HG02973 (cell line): ENCODE measurements at regions not wholly inside any gene's neighbourhood (a gene's known extent, or its start where the extent isn't known, plus 50 kb on each side); places are given as distances from the start of the nearest gene placed in this dataset.

Experiments used
- ATAC-seq: cut with Tn5 transposase; IDR thresholded peaks from one replicate; pipeline ENCODE4 v1.9.1; 2021; ENCODE audit warnings: moderate library complexity; ENCODE audit not compliant: unreplicated experiment

DNA sequence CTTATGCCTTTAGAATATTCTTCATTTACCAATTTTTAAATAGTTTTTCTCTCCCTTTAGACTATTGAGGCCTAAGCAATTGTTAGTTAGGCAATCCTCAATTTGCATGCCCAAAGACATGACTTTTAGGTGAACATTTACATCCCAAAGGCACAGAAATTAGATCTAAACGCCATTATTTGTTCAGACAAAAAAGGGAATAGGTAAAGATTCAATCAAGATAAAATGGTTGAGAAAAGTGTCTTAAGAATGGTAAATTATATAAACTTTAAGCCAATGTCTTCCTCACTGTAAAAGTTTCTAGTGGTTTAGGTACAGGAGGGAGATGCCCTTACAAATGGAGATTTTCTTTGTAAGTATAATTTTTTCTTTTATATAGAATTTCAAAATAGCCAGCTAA is 50.2 kb upstream of the MME start:
- ATAC-seq, result no peak

DNA sequence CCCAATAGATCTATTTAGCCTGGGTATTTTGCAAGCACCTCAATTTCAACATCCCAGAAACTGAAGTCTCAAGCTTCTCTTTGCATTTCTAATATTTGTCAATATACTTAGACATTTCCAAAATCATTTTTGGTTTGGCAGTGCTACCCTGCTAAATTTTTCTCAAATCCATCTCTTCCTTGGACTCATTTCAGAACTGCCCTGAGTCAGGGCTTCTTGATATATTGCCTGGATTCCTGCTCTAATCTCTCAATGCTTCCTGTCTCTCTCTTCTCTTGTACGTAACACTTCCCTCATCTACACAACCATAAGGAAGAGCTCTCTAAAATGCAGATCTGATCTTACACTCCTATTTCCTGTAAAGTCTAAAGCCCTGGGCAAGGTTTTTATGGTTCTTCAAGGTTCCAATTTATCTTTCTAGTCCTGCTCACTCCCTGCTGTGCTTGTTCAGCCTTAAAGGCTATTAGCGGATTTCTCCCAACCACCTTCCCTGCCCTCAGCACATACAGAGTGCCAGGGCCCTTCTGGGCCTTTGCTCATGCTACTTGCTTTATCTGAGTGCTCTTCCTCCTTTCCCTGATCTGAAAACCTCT is 53.0 kb upstream of the MME start:
- no peak for ATAC-seq

DNA sequence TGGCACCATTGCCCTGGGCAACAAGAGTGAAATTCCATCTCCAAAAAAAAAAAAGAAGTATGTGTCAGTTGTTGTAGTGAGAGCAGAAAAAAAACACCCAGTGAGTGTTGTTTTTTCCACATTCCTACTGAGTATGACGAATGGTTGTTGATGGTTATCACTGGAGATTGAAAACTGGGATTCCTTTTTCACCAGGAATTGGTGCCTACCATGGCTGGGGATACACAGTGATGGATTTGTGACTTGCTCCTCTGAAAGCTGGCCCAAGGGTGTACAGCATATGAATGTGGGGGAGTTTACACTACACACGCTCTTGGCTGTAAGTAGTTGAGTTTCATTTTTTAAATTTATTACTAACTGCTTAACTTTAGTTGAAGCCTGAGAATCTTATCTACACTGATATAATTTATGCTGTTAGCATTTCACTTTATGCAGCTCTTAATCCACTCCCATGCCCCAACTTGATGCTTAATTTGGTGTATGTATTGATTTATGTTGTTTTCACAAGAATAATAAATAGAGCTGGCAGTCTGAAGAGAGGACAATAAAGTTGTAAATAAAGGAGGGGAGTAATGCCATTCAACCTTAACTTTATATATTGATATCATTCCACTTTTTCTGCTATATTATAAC is 56.0 kb upstream of the MME start:
- no peak for ATAC-seq

DNA sequence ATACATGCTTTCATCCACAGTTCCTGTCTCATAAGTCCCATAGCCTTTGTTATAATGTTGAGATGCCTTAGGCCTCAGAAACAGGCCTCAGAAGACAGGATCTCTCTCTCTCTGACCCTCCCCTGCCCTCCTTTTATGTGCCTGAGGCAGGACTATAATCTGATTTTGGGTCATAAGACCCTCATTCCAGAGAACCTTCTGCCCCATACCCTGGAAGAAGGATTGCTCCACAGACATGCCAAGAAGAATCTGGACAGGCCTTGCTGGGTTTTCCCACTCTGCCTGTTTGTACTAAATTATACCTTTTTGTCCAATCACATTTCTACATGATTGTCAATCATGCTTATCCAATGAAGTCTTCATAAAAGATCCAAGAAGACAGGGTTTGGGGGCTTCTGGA is 57.2 kb upstream of the MME start:
- ATAC-seq, result no peak

DNA sequence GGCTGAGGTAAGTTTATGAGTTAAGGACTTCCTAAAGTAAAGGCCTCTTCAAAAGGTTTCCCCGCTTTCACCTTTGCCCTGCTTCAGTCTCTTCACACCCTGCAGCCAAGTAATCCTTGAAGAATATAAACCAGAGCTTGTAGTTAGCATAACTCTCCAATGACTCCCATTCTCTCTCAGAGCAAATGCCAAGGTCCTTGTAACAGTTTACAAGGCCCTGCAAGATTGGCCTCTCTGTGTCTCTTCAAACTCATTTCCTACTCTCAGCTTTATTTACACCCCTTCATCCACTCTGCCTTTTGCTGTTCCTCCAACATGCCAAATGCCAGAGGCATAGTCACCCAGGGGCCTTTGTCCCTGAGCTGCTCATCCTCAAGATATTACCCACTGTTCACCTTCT is 60.5 kb upstream of the MME start:
- ATAC-seq, result no peak

DNA sequence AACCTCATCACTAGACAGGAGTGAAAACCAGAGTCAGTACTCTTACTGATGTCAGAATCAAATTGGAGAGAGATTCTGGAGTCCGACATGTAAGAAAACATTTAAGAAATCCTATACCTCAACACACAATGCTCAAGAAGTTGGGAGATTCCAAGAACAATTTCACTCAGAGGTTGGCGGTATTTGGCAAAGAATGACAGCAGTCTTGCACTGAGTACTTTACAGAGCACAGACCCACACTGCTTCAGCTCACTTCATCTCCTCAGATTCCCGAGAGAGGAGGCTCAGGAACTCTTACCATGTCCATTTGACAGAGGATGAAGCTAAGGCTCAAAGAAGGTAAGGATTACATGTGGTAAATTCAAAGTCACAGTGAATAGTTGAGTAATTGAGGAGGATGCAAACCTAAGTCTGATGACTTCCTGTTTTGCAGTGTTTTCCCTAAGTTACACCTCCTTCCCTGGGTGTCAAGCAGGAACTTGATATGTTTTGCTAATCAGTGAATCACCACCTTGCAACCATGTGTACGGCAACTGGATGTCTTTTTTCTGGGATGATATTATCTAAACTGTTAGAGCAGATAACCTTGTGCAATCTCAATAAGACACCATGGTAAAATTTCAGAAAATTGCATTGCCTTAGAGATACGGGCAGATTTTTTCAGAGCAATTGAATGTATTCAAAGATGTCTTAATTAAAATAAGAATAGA is 61.3 kb upstream of the MME start:
- ATAC-seq, result no peak

DNA sequence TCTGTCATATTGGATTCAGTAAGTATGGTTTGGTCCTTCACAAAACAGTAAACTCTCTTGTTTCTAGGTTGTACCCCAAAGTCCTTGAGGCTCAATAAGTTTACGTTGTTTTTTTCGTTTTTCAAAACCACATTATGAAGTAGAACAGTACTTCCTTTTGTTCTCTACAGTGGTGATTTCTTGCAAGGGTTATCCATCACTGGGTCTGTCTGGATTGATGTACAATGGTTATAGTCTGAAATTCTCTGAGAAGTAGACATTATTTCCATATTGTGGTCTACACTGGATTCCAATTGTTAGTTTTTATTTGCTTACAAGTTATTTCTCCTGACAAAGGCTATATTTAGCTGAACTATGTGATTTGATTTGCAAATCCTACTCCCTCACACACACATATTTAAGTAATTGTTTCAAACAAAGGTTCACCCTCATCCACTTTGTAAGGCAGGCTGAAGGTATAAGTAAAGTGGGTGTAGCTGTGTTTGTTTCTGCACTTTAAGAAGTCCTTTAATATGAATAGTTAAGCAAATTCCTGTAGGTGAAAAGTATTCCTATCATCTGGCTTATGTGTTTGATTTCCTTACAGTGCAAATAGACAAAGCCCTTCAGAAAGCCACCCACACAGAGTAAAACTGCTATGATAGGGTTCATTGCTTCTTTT is 64.2 kb upstream of the MME start:
- ATAC-seq, result no peak

DNA sequence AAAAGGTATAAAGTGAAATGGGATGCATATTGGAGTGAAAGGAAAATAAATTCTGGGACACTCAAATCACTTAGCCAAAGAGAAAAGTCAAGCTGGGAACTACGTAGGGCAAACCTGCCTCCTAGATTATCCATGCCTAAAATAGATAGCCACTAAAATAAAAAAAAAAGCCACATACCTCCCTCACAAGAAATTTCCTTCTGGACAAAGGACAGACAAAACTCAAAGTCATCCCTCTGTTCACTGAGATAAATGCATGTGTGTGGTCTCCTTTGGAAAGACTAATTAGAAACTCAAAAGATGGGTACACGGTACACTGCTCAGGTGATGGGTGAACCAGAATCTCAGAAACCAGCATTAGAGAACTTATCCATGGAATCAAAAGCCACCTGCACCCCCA is 65.2 kb upstream of the MME start:
- ATAC-seq, result no peak

DNA sequence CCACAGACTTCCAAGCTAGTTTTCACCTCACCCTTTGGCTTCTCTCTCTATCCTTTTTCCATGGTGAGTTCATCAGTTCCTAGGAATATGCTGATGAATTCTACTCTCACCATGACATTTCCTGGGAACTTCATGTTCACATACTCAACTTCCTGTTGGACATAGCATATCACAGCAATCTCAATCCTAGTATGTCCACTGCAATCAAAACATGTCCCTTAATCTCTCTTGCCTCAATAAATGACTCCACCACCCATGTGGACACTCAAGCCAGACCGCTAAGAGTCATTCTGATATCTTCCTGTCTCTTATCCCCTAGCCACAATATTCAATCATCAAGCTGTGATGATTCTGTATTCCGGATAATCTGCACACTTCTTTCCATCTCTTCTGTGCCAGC is 66.7 kb upstream of the MME start:
- ATAC-seq, result no peak

DNA sequence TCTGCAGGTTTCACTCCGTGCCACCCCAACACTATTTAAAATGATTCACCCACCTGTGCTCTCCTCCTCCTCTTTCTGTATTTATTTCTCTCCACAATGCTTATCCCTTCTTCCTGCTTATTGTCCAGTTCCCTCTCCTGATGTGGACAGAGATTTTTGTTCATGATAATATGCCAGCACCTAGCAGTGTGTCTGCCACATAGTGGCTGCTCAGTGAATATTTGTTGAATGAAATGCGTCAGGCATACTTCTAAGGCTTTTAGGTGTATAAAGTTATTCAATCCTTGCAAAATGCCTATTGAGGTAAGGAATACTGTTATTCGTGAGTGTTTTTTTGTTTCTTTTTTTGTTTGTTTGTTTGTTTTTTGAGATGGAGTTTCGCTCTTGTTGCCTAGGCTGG is 67.5 kb upstream of the MME start:
- no peak for ATAC-seq

DNA sequence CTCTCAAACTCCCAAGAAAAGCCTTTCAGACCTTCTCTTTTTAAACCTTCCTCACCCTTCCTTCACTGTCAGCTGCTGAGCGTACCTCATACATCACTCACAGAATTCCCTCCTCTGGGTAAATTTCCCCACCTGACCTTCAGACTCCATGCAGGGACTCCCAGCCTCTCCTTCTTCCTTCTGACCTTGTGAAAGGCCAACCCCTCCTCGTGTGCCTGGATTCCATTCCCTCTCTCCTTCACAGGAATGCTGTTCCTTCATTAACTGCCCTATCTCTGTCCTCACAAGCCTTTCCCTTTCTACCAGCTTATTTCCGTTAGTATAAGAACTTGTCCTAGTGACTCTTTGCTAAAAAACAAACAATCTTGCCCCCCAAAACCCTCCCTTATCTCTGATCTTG is 69.7 kb upstream of the MME start:
- no peak for ATAC-seq

DNA sequence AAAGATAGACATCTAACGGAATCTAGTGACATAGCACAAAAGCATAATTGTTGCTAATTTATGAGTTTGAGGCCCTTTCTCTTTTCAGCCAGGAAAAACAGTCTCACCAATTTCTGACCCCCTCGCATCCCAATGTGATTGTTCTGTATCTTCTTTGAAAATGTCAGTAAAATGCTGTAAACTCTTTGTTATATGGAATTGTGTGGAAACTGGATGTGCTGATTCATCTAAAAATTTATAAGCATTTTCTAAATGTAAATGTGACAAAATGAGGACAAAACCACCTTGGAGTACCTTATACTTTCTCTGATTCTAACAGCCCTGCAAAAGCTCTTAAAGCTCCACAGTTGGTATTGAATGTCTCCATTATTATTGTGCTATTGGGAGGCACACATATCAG is 70.9 kb upstream of the MME start:
- no peak for ATAC-seq

DNA sequence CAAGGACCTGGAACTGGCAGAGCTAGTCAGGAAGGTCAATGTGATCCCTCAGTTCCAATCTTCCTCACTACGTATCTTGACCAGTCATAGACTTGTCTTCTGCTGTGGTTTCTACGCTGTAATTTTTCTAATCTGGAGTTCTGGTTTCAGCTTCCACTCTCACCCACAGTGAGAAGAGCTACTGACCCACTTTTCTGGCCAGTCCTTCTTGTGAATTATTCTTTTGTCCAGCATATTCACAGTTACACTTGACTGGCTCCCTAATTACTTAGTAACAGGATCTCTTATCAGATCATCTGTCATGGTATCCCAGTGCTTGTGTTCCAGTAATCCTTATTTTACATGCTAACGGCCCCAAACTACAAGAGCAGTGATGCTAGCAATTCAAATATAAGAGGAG is 72.4 kb upstream of the MME start:
- ATAC-seq, result no peak

DNA sequence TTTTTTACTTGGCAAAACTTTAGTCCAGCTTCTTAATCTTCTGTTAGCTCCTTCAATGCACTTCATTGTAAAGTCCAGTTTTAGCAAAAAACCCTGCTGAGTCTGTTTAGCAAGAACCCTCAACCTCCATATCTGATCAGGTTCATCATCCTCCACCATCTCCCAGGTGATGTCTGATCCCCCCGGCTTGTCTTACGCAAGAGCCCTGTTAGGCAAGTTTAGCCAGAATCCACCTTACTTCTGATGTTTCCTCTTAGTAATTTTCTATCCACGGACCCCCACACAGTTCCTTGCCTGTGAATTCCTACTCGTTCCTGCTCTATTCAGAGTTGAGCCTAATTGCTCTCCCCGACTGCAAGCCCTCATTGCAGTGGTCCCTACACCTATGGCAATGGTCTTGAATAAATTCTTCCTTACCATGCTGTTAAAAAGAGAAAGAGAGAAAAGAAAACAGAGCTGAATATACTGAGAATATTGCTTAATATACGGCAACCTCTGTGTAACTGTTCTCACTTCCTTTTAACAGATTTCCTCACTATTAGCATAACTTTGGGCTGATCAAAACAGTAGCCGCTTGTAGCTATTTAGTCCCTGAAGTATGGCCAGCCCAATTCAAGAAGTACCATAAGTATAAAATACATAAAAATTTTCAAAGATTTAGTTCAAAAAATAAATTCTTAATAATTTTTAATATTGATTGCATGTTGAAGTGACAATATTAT is 78.7 kb upstream of the MME start:
- no peak for ATAC-seq

DNA sequence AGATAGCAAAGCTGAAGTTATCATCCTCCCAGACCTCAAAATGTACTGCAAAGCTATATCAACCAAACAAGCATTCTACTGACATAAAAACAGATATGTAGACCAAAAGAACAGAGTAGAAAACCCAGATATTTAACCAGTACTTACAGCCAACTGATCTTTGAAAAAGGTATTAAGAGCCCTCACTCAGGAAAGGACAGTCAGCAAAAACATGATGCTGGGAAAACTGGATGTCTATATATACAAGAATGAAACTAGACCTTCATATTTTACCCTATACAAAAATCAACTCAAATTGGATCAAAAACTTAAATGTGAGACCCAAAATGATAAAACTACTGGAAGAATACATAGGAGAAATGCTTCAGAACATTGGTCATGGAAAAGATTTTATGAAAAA is 87.5 kb upstream of the MME start:
- no peak for ATAC-seq

DNA sequence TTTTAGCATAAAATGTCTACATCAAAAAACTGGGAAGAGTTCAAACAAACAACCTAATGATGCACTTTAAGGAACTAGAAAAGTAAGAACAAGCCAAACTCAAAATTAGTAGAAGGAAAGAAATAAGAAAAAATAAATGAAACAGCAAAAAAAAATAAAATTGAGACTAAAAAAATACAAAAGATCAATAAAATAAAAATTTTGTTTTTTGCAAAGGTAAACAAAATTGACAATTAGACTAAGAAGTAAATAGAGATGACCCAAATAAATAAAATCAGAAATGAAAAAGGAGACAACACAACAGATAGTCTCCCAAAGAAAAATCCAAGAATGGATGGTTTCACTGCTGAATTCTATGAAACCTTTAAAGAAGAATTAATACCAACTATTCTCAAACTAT is 89.6 kb upstream of the MME start:
- ATAC-seq, result no peak

DNA sequence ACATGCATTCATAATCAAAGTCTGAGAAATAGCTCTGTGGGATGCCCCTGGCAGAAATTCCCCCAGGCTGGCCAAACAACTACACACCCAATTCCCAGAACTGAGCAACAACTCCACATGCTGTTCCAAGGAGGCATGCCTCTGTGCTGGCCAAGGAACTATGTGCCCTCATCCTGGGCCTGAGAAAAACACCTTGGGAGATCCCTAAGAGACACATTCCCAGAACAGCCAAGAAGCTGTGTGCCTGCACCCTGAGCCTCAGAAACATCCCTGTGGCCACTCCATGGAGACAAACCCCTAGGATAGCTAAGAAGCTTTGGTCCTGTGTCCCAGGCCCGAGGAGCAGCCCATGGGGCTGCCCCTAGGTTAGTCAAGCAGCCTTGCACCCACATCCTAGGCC is 92.3 kb upstream of the MME start:
- no peak for ATAC-seq

DNA sequence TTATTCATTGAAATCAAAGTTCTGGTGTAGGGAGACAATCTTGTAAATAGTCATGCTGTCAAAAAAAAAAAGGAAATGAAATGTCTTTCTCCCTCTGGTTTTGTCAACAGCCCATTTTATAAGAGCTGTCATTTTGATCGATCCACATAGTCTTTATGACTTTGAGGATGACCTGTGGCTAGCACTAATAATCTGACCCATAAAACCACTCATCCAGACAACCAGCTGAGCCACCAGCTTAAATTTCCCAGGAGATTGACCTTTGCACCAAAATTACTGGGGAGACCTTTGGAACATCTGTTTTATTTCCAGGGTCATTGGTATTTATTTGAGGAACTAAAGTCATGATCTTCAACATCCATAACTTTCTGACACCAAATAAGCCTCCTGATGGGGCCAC is 98.5 kb upstream of the MME start:
- ATAC-seq, result no peak

DNA sequence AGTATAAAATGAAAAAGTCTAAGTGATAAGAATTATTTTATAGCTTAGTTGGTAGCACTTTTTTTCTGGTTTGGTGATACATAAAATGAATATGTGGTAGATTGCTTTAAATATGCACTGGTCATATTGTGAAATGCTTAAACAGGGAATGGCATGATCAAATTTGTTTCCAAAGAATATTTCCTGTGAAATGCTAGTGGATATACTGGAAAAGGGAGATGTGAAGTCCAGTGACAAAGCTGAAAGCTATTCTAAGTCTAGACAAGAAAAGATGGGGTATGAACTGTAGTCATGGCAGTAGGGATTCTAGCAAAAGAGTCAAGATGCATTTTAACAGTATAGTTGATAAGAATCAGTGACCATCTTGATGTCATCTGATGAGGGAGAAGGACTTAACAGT is 98.9 kb upstream of the MME start:
- no peak for ATAC-seq

DNA sequence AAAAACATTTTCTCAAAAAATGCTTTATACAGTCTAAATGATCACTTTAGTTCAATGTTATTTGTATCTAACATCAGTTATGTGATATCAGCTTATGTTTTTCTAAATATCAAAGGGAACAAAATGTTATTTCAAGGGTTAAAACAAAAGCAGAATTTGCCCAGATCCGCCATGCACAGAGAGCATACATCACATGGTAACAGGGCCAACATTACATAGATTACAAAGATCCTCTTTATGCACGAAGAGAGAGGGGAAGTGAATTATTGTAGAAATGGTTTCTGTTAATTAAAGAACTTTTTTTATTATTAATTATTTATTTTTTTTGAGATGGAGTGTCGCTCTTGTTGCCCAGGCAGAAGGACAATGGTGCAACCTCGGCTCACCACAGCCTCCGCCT is 100.8 kb upstream of the MME start:
- ATAC-seq, result no peak

DNA sequence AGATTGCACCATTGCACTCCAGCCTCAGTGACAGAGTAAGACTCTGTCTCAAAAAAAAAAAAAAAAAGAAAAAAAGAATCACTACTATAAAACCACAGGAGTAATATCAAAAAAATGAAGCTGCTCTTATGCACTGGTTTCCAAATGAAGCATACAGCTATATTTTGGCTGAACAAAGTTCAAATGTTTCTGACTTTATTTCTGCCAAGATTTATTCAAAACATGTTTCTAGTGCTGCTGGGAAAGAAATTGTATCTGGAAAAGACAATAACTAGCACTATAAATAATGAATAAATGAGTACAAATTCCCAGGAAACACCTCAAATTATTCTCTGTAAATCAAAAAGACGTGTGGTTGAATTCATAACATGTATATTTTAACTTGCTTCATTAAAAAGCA is 102.5 kb upstream of the MME start:
- no peak for ATAC-seq
